SJCRH30 (cell line): ENCODE measurements at regions not wholly inside any gene's neighbourhood (a gene's known extent, or its start where the extent isn't known, plus 50 kb on each side); places are given as distances from the start of the nearest gene placed in this dataset.

ENCODE experiments used
- DNase-seq, 2 experiments: peaks; one replicate each; pipeline ENCODE4 v3.0.0-alpha.2; 2015 to 2020
- H3K27ac ChIP-seq: fragments of 250-450 bp; sonication (Bioruptor Pico); 2 replicates; pipeline ENCODE4 v1.5.1; 2020; ENCODE audit warnings: mild to moderate bottlenecking, moderate library complexity
- H3K27me3 ChIP-seq: fragments of 250-450 bp; sonication (Bioruptor Pico); 2 replicates; pipeline ENCODE4 v1.5.1; 2020; ENCODE audit warnings: mild to moderate bottlenecking, moderate library complexity
- H3K36me3 ChIP-seq: fragments of 250-450 bp; sonication (Bioruptor Pico); 2 replicates; pipeline ENCODE4 v1.5.1; 2020; ENCODE audit warnings: mild to moderate bottlenecking, moderate library complexity
- H3K4me1 ChIP-seq: fragments of 250-450 bp; sonication (Bioruptor Pico); 2 replicates; pipeline ENCODE4 v1.5.1; 2020; ENCODE audit warnings: mild to moderate bottlenecking, moderate library complexity
- H3K4me3 ChIP-seq: fragments of 250-450 bp; sonication (Bioruptor Pico); 2 replicates; pipeline ENCODE4 v1.5.1; 2020; ENCODE audit warnings: mild to moderate bottlenecking, moderate library complexity
- H3K9me3 ChIP-seq: fragments of 250-450 bp; sonication (Bioruptor Pico); replicated peaks from 2 replicates; pipeline ENCODE4 v1.5.1; 2020; ENCODE audit warnings: mild to moderate bottlenecking, moderate library complexity

- H3K4me1 ChIP-seq, result peaks cover 38% of the 10 kb centered on the region
- peak overlapping the region; percentile 79 for H3K27ac ChIP-seq
Measured at GRCh38 chr16:85301231-85301630, 189.0 kb upstream of the CIBAR2 start.

GRCh38 chr16:85302018-85302847 lies 190.0 kb upstream of the CIBAR2 start:
- H3K27ac ChIP-seq, result peak overlapping the region; percentile 79

More at GRCh38 chr16:85301231-85301630, 189.0 kb upstream of the CIBAR2 start:
- Histone ChIP-seq H3K4me3 (no peak overlapping the region), H3K27me3 (no peaks in the 10 kb centered on the region), H3K36me3 (no peaks in the 10 kb centered on the region), H3K9me3 (no peaks in the 10 kb centered on the region)
- DNase-seq, result peak in 1 of 2 experiments; percentile 63

GRCh38 chr16:85302848-85303353 lies 190.6 kb upstream of the CIBAR2 start:
- no peak for DNase-seq
- peak overlapping the region; percentile 79; the same call in 1 of the 2 replicates for H3K27ac ChIP-seq
- no peaks in the 10 kb centered on the region for H3K36me3 ChIP-seq
- no peaks in the 10 kb centered on the region for H3K9me3 ChIP-seq
- H3K4me1 ChIP-seq, result peaks cover 40% of the 10 kb centered on the region
- no peak overlapping the region for H3K4me3 ChIP-seq
- H3K27me3 ChIP-seq, result no peaks in the 10 kb centered on the region

More at GRCh38 chr16:85302018-85302847, 190.0 kb upstream of the CIBAR2 start:
- no peak overlapping the region for H3K4me3 ChIP-seq
- H3K4me1 ChIP-seq, result peaks cover 38% of the 10 kb centered on the region
- H3K9me3 ChIP-seq, result no peaks in the 10 kb centered on the region
- no peaks in the 10 kb centered on the region for H3K27me3 ChIP-seq
- H3K36me3 ChIP-seq, result no peaks in the 10 kb centered on the region
- peak; percentile 74 to 80 for DNase-seq

- Histone ChIP-seq H3K27ac (no peak overlapping the region), H3K27me3 (no peaks in the 10 kb centered on the region), H3K4me3 (no peak overlapping the region), H3K4me1 (peaks cover 45% of the 10 kb centered on the region), H3K9me3 (no peaks in the 10 kb centered on the region), H3K36me3 (no peaks in the 10 kb centered on the region)
- DNase-seq, result no peak
Measured at GRCh38 chr16:85303354-85303883, 191.1 kb upstream of the CIBAR2 start.

GRCh38 chr16:85304337-85304736 lies 192.1 kb upstream of the CIBAR2 start:
- Histone ChIP-seq H3K9me3 (no peaks in the 10 kb centered on the region), H3K36me3 (no peaks in the 10 kb centered on the region), H3K4me1 (peaks cover 49% of the 10 kb centered on the region), H3K27me3 (no peaks in the 10 kb centered on the region), H3K27ac (no peak overlapping the region), H3K4me3 (no peak overlapping the region)
- no peak for DNase-seq

- no peak for DNase-seq
- H3K4me1 ChIP-seq, result peaks cover 48% of the 10 kb centered on the region
- H3K9me3 ChIP-seq, result no peaks in the 10 kb centered on the region
- no peak overlapping the region for H3K4me3 ChIP-seq
- H3K27me3 ChIP-seq, result no peaks in the 10 kb centered on the region
- H3K36me3 ChIP-seq, result no peaks in the 10 kb centered on the region
- no peak overlapping the region for H3K27ac ChIP-seq
Measured at GRCh38 chr16:85306071-85306792, 194.0 kb upstream of the CIBAR2 start.

- no peaks in the 10 kb centered on the region for H3K36me3 ChIP-seq
- H3K27me3 ChIP-seq, result no peaks in the 10 kb centered on the region
- H3K4me3 ChIP-seq, result no peak overlapping the region
- H3K27ac ChIP-seq, result no peak overlapping the region
- no peaks in the 10 kb centered on the region for H3K9me3 ChIP-seq
- no peak for DNase-seq
- H3K4me1 ChIP-seq, result peaks cover 48% of the 10 kb centered on the region
Measured at GRCh38 chr16:85306793-85307551, 194.7 kb upstream of the CIBAR2 start.

GRCh38 chr16:85307552-85308364 lies 195.5 kb upstream of the CIBAR2 start:
- DNase-seq, result no peak
- H3K9me3 ChIP-seq, result no peaks in the 10 kb centered on the region
- H3K36me3 ChIP-seq, result no peaks in the 10 kb centered on the region
- H3K27me3 ChIP-seq, result no peaks in the 10 kb centered on the region
- no peak overlapping the region for H3K4me3 ChIP-seq
- H3K27ac ChIP-seq, result peak overlapping the region; percentile 90
- peaks cover 48% of the 10 kb centered on the region for H3K4me1 ChIP-seq

- Histone ChIP-seq H3K4me1 (peaks cover 53% of the 10 kb centered on the region), H3K36me3 (no peaks in the 10 kb centered on the region), H3K4me3 (no peak overlapping the region), H3K27me3 (no peaks in the 10 kb centered on the region), H3K27ac (peak overlapping the region; percentile 90), H3K9me3 (no peaks in the 10 kb centered on the region)
- DNase-seq, result peak; percentile 70 to 78
Measured at GRCh38 chr16:85308611-85309540, 196.6 kb upstream of the CIBAR2 start.

- Histone ChIP-seq H3K27me3 (no peaks in the 10 kb centered on the region), H3K4me1 (peaks cover 59% of the 10 kb centered on the region), H3K36me3 (no peaks in the 10 kb centered on the region), H3K27ac (peak overlapping the region; percentile 90), H3K4me3 (no peak overlapping the region), H3K9me3 (no peaks in the 10 kb centered on the region)
- DNase-seq, result peak; percentile 83 to 84
Measured at GRCh38 chr16:85309656-85310587, 197.7 kb upstream of the CIBAR2 start.

GRCh38 chr16:85310868-85311585 lies 198.8 kb upstream of the CIBAR2 start:
- Histone ChIP-seq H3K36me3 (no peaks in the 10 kb centered on the region), H3K27ac (peak overlapping the region; percentile 29; the same call in 1 of the 2 replicates), H3K9me3 (no peaks in the 10 kb centered on the region), H3K27me3 (no peaks in the 10 kb centered on the region), H3K4me3 (no peak overlapping the region), H3K4me1 (peaks cover 59% of the 10 kb centered on the region)
- DNase-seq, result peak in 1 of 2 experiments; percentile 29
